ENCODE measurements at regions not wholly inside any gene's neighbourhood (a gene's known extent, or its start where the extent isn't known, plus 50 kb on each side); places are given as distances from the start of the nearest gene placed in this dataset.

GRCh38 chr2:29974086-29974485 lies 52.7 kb upstream of the ALK start:
- TF ChIP-seq CTCF (IDR thresholded peaks at IDR 0.05), result no peak
- no peak for TF ChIP-seq POLR2A (IDR thresholded peaks at IDR 0.05)
- no peak for TF ChIP-seq EP300 (IDR thresholded peaks at IDR 0.05)
- Histone ChIP-seq H3K4me1 (no peaks in the 10 kb centered on the region), H3K36me3 (no peaks in the 10 kb centered on the region), H3K4me3 (no peak overlapping the region), H3K27me3 (no peaks in the 10 kb centered on the region), H3K27ac (no peak overlapping the region), H3K9me3 (no peaks in the 10 kb centered on the region)
- WGBS, 2 donors, result 86 to 100% methylated on average over 4 of the region's 4 CpGs
- DNase-seq (ENCODE audit: low spot score in 2 of 2), result no peak

- H3K27ac ChIP-seq, result no peak overlapping the region
- no peak overlapping the region for H3K4me3 ChIP-seq
- no peaks in the 10 kb centered on the region for H3K4me1 ChIP-seq
- TF ChIP-seq POLR2A (IDR thresholded peaks at IDR 0.05) (no peak), CTCF (IDR thresholded peaks at IDR 0.05) (no peak), EP300 (IDR thresholded peaks at IDR 0.05) (no peak)
- WGBS, 2 donors, result 62 to 63% methylated on average over 3 of the region's 3 CpGs
- no peaks in the 10 kb centered on the region for H3K27me3 ChIP-seq
- DNase-seq (ENCODE audit: low spot score in 2 of 2), result no peak
- no peaks in the 10 kb centered on the region for H3K9me3 ChIP-seq
- no peaks in the 10 kb centered on the region for H3K36me3 ChIP-seq
These were observed 55.9 kb upstream of the ALK start for GRCh38 chr2:29977284-29977683.

- WGBS, 2 donors, result 94 to 96% methylated on average over 4 of the region's 4 CpGs
- H3K9me3 ChIP-seq, result no peaks in the 10 kb centered on the region
- no peak overlapping the region for H3K4me3 ChIP-seq
- no peak for DNase-seq (ENCODE audit: low spot score in 2 of 2)
- H3K27me3 ChIP-seq, result no peaks in the 10 kb centered on the region
- H3K4me1 ChIP-seq, result no peaks in the 10 kb centered on the region
- no peaks in the 10 kb centered on the region for H3K36me3 ChIP-seq
- no peak for TF ChIP-seq EP300 (IDR thresholded peaks at IDR 0.05)
- no peak for TF ChIP-seq POLR2A (IDR thresholded peaks at IDR 0.05)
- TF ChIP-seq CTCF (IDR thresholded peaks at IDR 0.05), result no peak
- no peak overlapping the region for H3K27ac ChIP-seq
These were observed 60.0 kb upstream of the ALK start for GRCh38 chr2:29981402-29981801.

GRCh38 chr2:29983308-29983707 lies 61.9 kb upstream of the ALK start:
- no peak for TF ChIP-seq EP300 (IDR thresholded peaks at IDR 0.05)
- TF ChIP-seq CTCF (IDR thresholded peaks at IDR 0.05), result no peak
- TF ChIP-seq POLR2A (IDR thresholded peaks at IDR 0.05), result no peak
- H3K4me1 ChIP-seq, result no peaks in the 10 kb centered on the region
- no peak for DNase-seq (ENCODE audit: low spot score in 2 of 2)

GRCh38 chr2:29987146-29987545 lies 65.8 kb upstream of the ALK start:
- Histone ChIP-seq H3K36me3 (no peaks in the 10 kb centered on the region), H3K4me3 (no peak overlapping the region), H3K27me3 (no peaks in the 10 kb centered on the region), H3K4me1 (no peaks in the 10 kb centered on the region), H3K9me3 (no peaks in the 10 kb centered on the region), H3K27ac (no peak overlapping the region)
- TF ChIP-seq POLR2A (IDR thresholded peaks at IDR 0.05), result no peak
- TF ChIP-seq CTCF (IDR thresholded peaks at IDR 0.05), result no peak
- no peak for TF ChIP-seq EP300 (IDR thresholded peaks at IDR 0.05)
- DNase-seq (ENCODE audit: low spot score in 2 of 2), result no peak
- 33 to 43% methylated on average over 1 of the region's 1 CpG for WGBS, 2 donors

More at GRCh38 chr2:29983308-29983707, 61.9 kb upstream of the ALK start:
- Histone ChIP-seq H3K9me3 (no peaks in the 10 kb centered on the region), H3K36me3 (no peaks in the 10 kb centered on the region), H3K27ac (no peak overlapping the region), H3K27me3 (no peaks in the 10 kb centered on the region), H3K4me3 (no peak overlapping the region)
- WGBS, 2 donors, result 73 to 76% methylated on average over 4 of the region's 4 CpGs

Measured in tibial nerve (tissue), 4 donors.